ENCODE measurements at regions not wholly inside any gene's neighbourhood (a gene's known extent, or its start where the extent isn't known, plus 50 kb on each side); places are given as distances from the start of the nearest gene placed in this dataset.

- no peak for TF ChIP-seq CTCF (IDR thresholded peaks at IDR 0.05; ENCODE audit: insufficient read depth, missing control alignments)
- no peak for DNase-seq (ENCODE audit: insufficient read length, low spot score)
- FAIRE-seq, result no peak
These were observed 630.1 kb downstream of the TFAP2A start for GRCh38 chr6:9784786-9785185.

GRCh38 chr6:9783567-9783966 is 631.3 kb downstream of the TFAP2A start:
- no peak for TF ChIP-seq CTCF (IDR thresholded peaks at IDR 0.05; ENCODE audit: insufficient read depth, missing control alignments)
- FAIRE-seq, result no peak
- DNase-seq (ENCODE audit: insufficient read length, low spot score), result no peak

DNA sequence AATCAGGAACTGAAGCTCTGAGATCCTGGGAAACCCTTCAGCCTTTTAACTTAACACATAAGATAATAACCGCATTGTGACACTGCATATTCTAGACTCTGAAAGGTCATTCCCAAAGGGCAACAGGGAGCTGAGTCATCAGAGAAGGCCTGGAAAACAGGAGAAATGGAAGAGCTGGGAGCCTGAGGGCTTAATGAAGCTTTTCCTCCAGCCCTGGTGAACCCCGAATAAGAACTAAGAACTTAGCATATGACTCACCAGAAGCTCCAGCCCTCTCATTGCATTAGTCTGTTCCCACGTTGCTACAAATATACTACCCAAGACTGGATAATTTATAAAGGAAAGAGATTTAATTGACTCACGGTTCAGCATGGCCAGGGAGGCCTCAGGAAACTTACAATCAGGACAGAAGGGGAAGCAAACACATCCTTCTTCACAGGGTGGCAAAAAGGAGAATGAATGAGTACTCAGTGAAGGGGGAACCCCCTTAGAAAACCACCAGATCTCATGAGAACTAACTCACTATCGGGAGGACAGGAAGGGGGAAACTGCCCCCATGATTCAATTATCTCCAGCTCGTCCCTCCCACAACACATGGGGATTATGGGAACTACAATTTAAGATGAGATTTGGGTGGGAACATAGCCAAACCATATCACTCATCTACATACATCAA is 648.5 kb downstream of the TFAP2A start:
- no peak for TF ChIP-seq CTCF (IDR thresholded peaks at IDR 0.05; ENCODE audit: insufficient read depth, missing control alignments)
- no peak for FAIRE-seq
- no peak for DNase-seq (ENCODE audit: insufficient read length, low spot score)

DNA sequence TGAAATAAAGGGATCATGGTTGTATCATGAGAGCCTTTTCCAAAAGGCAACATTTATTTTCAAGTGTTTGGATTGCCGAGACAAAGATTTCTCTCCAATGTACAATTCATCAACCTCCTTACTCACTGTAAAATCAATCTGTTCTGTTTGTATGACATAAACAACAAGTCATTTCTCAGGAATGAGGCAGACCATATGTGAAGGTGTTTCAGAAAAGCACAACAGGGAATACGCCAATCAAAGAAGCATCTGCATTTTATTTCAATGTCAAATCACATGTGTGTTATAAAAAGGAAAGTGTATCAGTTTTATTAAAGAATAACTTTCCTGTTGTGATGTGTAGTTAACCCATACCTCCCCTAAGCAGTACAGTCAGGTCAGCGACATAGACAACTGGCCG is 653.7 kb downstream of the TFAP2A start:
- FAIRE-seq (no peak), DNase-seq (ENCODE audit: insufficient read length, low spot score) (no peak)
- TF ChIP-seq CTCF (IDR thresholded peaks at IDR 0.05; ENCODE audit: insufficient read depth, missing control alignments), result no peak

GRCh38 chr6:9754515-9754914 is 660.4 kb downstream of the TFAP2A start:
- no peak for FAIRE-seq
- TF ChIP-seq CTCF (IDR thresholded peaks at IDR 0.05; ENCODE audit: insufficient read depth, missing control alignments), result no peak
- no peak for DNase-seq (ENCODE audit: insufficient read length, low spot score)

DNA sequence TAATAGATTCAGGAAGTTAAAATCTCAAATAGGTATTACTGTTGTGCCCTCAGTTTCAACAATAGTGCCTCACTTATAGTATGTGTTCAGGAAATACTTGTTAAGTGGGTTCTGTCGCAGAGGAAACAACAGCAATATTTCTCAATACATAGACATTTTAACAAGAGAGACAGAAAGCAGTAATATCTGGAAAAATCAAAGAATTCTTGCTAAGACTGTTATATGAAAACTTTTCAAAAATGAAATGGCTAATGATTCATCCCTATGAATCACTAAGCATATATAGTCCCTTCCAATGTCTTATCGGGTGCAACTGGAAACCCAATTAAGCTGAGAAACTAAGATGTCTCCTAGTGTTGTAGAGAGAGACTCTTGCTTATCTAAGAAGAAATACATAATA is 668.9 kb downstream of the TFAP2A start:
- no peak for TF ChIP-seq CTCF (IDR thresholded peaks at IDR 0.05; ENCODE audit: insufficient read depth, missing control alignments)
- FAIRE-seq, result no peak
- no peak for DNase-seq (ENCODE audit: insufficient read length, low spot score)

DNA sequence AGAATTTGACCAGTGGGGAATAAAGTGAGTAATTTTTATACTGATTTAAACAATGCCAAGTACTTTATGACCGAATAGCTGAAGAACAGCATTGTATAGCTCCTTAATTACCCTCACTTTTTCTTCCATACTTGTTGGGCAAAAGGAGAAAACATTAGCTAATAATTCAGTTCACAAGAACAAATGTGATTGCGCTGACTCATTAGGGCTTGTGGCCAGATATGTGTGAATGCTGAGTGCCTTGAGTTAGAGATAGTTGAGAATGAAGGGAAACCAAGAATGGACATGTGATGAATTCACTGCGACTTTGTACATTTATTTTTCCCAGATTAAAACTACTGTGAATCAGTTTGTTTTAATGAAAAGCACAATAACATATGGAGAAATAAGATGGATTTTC is 669.4 kb downstream of the TFAP2A start:
- FAIRE-seq (no peak), DNase-seq (ENCODE audit: insufficient read length, low spot score) (no peak)
- no peak for TF ChIP-seq CTCF (IDR thresholded peaks at IDR 0.05; ENCODE audit: insufficient read depth, missing control alignments)

Measured in D721Med (cell line).